Cardiac muscle cell (in vitro differentiated cells and primary cell): ENCODE measurements at regions not wholly inside any gene's neighbourhood (a gene's known extent, or its start where the extent isn't known, plus 50 kb on each side); places are given as distances from the start of the nearest gene placed in this dataset.

Experiments
- DNase-seq, 2 donors: peaks; one replicate each; pipeline versions ENCODE4 v3.0.0 to v3.0.0-alpha.2; 2010 to 2017; ENCODE audit warnings: low read depth in 1 of 2, low spot score in 1 of 2
- H3K27ac ChIP-seq: fragments of 200-600 bp; sonication (generic); 2 replicates; pipeline ENCODE4 v1.5.1; 2016
- H3K27me3 ChIP-seq: fragments of 200-600 bp; sonication (generic); 2 replicates; pipeline ENCODE4 v1.6.0; 2016; ENCODE audit warnings: control low read depth
- H3K36me3 ChIP-seq: fragments of 200-600 bp; sonication (generic); 2 replicates; pipeline ENCODE4 v1.5.1; 2016; ENCODE audit warnings: control low read depth
- H3K4me1 ChIP-seq: fragments of 200-600 bp; sonication (generic); 2 replicates; pipeline ENCODE4 v1.8.1; 2017; ENCODE audit warnings: low read depth, mild to moderate bottlenecking, mixed run types
- H3K4me3 ChIP-seq: fragments of 200-600 bp; sonication (generic); 2 replicates; pipeline ENCODE4 v1.5.1; 2016; ENCODE audit warnings: mild to moderate bottlenecking
- H3K9me3 ChIP-seq: fragments of 200-600 bp; sonication (generic); 2 replicates; pipeline ENCODE4 v1.5.1; 2017; ENCODE audit warnings: low read depth, mild to moderate bottlenecking, control low read depth
- TF ChIP-seq, protein P1 (sequence below): IDR thresholded peaks from 2 replicates; pipeline ENCODE4 v1.5.1; 2012; ENCODE audit warnings: low read depth, mild to moderate bottlenecking, low read length

GRCh38 chr11:112725636-112726035, 235.6 kb upstream of the NCAM1 start:
- no peak overlapping the region for H3K27ac ChIP-seq
- TF ChIP-seq, protein P1, sequence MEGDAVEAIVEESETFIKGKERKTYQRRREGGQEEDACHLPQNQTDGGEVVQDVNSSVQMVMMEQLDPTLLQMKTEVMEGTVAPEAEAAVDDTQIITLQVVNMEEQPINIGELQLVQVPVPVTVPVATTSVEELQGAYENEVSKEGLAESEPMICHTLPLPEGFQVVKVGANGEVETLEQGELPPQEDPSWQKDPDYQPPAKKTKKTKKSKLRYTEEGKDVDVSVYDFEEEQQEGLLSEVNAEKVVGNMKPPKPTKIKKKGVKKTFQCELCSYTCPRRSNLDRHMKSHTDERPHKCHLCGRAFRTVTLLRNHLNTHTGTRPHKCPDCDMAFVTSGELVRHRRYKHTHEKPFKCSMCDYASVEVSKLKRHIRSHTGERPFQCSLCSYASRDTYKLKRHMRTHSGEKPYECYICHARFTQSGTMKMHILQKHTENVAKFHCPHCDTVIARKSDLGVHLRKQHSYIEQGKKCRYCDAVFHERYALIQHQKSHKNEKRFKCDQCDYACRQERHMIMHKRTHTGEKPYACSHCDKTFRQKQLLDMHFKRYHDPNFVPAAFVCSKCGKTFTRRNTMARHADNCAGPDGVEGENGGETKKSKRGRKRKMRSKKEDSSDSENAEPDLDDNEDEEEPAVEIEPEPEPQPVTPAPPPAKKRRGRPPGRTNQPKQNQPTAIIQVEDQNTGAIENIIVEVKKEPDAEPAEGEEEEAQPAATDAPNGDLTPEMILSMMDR, result no peak
- H3K4me3 ChIP-seq, result no peak overlapping the region
- no peaks in the 10 kb centered on the region for H3K36me3 ChIP-seq
- no peaks in the 10 kb centered on the region for H3K9me3 ChIP-seq
- DNase-seq, result no peak
- no peaks in the 10 kb centered on the region for H3K27me3 ChIP-seq
- H3K4me1 ChIP-seq, result peaks cover 5% of the 10 kb centered on the region

- Histone ChIP-seq H3K9me3 (no peaks in the 10 kb centered on the region), H3K4me1 (peaks cover 5% of the 10 kb centered on the region), H3K36me3 (no peaks in the 10 kb centered on the region), H3K4me3 (no peak overlapping the region), H3K27ac (no peak overlapping the region), H3K27me3 (no peaks in the 10 kb centered on the region)
- TF ChIP-seq, protein P1, result no peak
- DNase-seq, result no peak
Measured at GRCh38 chr11:112727341-112727841, 233.8 kb upstream of the NCAM1 start.

DNA sequence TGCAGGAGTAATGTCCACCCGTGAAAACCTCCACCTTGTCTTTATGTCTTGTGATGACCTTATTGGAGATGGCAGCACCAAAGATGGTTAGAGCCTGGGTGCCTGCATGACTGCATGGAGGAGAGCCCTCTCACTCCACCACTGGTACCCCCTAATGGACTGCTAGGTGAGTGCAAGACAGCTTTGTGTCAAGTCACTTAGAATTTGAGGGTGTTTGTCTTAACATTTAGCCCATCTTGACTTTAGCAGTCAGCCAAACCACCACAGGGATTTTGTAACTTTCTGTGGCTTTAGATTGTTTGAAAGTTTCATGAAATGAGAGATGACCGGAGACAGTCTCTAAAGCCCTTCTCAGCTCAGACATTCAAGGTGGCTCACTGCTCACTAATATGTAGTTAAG, 232.9 kb upstream of the NCAM1 start:
- H3K27me3 ChIP-seq, result no peaks in the 10 kb centered on the region
- no peak overlapping the region for H3K4me3 ChIP-seq
- H3K36me3 ChIP-seq, result no peaks in the 10 kb centered on the region
- no peak for DNase-seq
- H3K27ac ChIP-seq, result no peak overlapping the region
- no peaks in the 10 kb centered on the region for H3K9me3 ChIP-seq
- peaks cover 5% of the 10 kb centered on the region for H3K4me1 ChIP-seq
- TF ChIP-seq, protein P1, result no peak

GRCh38 chr11:112728716-112729115, 232.5 kb upstream of the NCAM1 start:
- Histone ChIP-seq H3K9me3 (no peaks in the 10 kb centered on the region), H3K27me3 (no peaks in the 10 kb centered on the region), H3K4me1 (peaks cover 4% of the 10 kb centered on the region), H3K27ac (no peak overlapping the region), H3K36me3 (no peaks in the 10 kb centered on the region), H3K4me3 (no peak overlapping the region)
- DNase-seq, result no peak
- TF ChIP-seq, protein P1, result no peak

DNA sequence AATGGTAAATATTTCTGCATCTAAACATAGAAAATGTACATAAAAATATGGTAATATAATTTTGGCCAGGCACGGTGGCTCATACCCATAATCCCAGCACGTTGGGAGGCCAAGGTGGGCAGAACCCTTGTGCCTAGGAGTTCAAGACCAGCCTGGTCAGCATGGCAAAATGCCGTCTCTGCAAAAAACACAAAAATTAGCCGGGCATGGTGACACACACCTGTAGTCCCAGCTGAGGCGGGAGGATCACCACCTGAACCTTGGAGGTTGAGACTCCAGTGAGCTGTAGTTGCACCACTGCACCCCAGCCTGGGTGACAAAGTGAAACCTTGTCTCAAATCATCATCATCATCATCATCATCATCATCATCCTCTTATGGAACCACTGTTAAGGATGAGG, 230.6 kb upstream of the NCAM1 start:
- Histone ChIP-seq H3K27me3 (no peaks in the 10 kb centered on the region), H3K9me3 (no peaks in the 10 kb centered on the region), H3K27ac (no peak overlapping the region), H3K4me1 (no peaks in the 10 kb centered on the region), H3K4me3 (no peak overlapping the region), H3K36me3 (no peaks in the 10 kb centered on the region)
- no peak for DNase-seq
- TF ChIP-seq, protein P1, result no peak

- no peaks in the 10 kb centered on the region for H3K9me3 ChIP-seq
- H3K27me3 ChIP-seq, result no peaks in the 10 kb centered on the region
- no peaks in the 10 kb centered on the region for H3K4me1 ChIP-seq
- no peak overlapping the region for H3K27ac ChIP-seq
- DNase-seq, result no peak
- H3K36me3 ChIP-seq, result no peaks in the 10 kb centered on the region
- TF ChIP-seq, protein P1, result no peak
- H3K4me3 ChIP-seq, result no peak overlapping the region
Measured at GRCh38 chr11:112731538-112731937, 229.7 kb upstream of the NCAM1 start.
